AG09309 (cell line): ENCODE measurements at regions not wholly inside any gene's neighbourhood (a gene's known extent, or its start where the extent isn't known, plus 50 kb on each side); places are given as distances from the start of the nearest gene placed in this dataset.
"Not testable (repeated sequence)": the region's sequence is repeated elsewhere in the genome, so short reads cannot be mapped to it uniquely, and the experiment has no call there.

Source experiments
- DNase-seq: peaks from one replicate; pipeline ENCODE4 v3.0.0-alpha.2; 2010; ENCODE audit warnings: low read depth
- H3K4me3 ChIP-seq: 2 replicates; pipeline ENCODE4 v1.5.1; 2011; ENCODE audit warnings: mild to moderate bottlenecking, low read depth, low read length, moderate library complexity; ENCODE audit not compliant: control insufficient read depth
- TF ChIP-seq, protein P1 (sequence below): IDR thresholded peaks from 2 replicates; pipeline ENCODE4 v1.5.1; 2011; ENCODE audit warnings: mild to moderate bottlenecking, low read depth, low read length, inconsistent platforms; ENCODE audit not compliant: insufficient read depth, control insufficient read depth; ENCODE audit errors: missing control alignments

DNA sequence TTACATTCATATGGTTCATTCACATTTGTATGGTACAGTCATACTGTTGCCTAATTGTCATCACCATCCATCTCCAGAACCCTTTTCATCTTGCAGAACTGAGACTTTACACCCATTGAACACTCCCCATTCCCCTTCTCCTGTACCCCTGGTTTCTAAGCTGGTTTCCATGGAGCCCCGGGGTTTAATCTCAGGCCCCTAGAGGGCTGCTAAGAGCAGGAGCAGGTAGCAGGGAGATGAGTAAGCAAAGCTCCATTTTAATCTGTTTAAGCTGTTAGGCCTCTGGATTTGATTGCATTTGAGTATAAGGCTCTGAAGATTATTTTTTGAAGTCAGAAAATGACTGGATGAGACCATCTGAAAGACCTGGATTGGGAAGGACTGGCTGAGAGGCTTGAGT, 68.5 kb upstream of the RPL38 start:
- TF ChIP-seq, protein P1, sequence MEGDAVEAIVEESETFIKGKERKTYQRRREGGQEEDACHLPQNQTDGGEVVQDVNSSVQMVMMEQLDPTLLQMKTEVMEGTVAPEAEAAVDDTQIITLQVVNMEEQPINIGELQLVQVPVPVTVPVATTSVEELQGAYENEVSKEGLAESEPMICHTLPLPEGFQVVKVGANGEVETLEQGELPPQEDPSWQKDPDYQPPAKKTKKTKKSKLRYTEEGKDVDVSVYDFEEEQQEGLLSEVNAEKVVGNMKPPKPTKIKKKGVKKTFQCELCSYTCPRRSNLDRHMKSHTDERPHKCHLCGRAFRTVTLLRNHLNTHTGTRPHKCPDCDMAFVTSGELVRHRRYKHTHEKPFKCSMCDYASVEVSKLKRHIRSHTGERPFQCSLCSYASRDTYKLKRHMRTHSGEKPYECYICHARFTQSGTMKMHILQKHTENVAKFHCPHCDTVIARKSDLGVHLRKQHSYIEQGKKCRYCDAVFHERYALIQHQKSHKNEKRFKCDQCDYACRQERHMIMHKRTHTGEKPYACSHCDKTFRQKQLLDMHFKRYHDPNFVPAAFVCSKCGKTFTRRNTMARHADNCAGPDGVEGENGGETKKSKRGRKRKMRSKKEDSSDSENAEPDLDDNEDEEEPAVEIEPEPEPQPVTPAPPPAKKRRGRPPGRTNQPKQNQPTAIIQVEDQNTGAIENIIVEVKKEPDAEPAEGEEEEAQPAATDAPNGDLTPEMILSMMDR, result no peak
- no peak overlapping the region for H3K4me3 ChIP-seq
- DNase-seq, result no peak

DNA sequence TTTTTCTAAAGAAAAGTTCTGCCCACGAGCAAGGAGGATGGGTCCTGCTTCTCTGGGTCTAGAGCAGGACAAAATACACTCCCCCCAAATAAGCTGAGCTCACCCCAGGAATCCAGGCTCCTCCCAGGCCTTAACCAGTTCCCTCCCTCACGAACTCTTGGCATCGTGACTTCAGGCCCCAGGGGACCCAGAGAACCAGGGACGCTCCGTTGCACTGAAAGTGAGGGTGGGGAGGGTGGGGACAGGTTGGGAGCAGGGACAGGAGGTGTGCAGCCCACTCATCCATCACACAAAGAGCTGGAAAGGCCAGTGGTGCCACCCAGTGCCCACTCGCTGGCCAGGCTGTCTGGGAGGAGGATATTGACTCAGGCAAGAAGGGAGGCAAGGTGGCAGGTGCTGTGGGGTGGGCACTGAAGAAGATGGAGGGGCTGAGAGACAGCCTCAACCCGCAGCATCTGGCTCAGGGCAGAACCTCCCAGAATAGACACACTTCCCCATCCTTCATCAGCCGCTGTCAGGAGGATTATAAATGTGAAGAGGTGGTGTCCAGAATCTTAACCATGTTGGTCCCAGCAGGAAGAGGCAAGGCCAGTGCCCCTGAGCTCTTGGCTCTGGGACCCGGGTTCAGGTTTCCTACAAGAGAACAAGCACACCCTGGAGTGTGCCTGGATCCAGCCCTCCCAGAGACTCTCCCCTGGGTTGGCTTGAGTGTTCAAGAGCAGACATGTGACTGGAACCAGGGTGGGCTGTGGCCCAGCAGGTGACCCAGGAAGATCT, 67.9 kb upstream of the RPL38 start:
- TF ChIP-seq, protein P1, result no peak
- DNase-seq, result no peak
- H3K4me3 ChIP-seq, result no peak overlapping the region

DNA sequence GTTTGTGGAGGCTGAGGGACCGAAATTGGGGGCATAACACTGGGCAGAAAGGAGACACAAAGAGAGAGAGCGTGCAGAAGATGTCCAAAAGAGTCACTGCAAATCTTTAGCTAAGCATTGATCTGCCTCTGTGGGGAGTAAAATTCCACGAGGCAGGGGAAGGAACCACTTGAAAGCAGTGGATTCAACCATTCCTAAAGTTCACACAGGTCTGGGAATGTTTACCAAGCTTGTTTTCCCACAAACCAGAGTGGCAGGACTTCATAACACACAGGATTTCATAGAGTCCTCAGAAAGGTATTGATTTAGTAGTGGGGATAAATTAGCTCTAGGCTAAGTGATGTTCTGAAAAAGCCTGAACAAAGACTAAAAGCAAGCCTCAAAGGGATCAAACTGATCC, 66.1 kb upstream of the RPL38 start:
- DNase-seq, result no peak
- no peak overlapping the region for H3K4me3 ChIP-seq
- TF ChIP-seq, protein P1, result no peak

DNA sequence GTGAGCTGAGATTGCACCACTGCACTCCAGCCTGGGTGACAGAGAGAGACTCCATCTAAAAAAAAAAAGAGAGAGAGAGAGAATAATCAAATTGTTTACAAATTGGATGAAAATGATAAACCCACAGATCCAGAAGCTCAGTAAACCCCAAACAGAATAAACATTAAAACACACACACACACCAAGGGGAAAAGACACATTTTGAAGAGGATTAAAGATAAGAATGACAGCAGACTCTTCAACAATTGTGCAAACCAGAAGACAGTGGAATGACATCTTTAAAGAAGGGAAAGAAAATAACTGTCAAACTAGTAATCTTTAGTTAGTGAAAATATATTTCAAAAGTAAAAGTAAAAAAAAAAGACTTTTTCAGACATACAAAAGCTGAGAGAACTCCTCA, 64.4 kb upstream of the RPL38 start:
- DNase-seq, result no peak
- TF ChIP-seq, protein P1, result no peak
- no peak overlapping the region for H3K4me3 ChIP-seq

DNA sequence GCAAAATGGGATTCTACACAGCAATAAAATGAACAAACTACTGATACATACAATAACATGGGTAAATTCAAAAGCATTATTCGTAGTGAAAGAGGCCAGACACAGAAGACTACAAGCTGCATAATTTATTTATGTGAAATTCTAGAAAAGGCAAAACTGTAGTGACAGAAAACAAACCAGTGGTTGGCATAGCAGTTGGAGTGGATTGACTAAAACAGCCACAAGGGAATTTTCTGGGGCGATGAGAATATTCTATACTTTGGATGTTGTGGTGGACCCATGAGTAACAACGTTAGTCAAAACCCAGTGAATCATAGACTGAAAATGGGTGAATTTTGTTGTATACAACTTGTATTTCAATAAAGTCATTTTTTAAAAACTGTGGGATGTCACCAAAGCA, 63.2 kb upstream of the RPL38 start:
- no peak overlapping the region for H3K4me3 ChIP-seq
- TF ChIP-seq, protein P1, result no peak
- DNase-seq, result no peak

DNA sequence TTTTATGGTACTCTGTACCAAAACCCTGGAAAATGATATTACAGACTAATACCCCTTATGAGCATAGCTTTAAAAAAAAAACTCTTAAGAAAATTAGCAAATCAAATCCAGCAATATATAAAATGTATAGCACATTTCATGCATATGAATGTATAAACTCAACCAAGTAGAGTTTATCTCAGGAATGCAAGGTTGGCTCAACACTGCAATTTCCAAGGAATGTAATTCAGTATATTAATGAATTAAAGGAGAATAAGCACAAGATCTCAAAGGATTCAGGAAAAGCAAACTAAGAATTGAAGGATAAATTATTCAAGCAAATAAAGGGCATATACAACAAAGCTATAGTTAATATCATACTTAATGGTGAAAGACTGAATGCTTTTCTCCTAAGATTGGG, 61.9 kb upstream of the RPL38 start:
- no peak for DNase-seq
- TF ChIP-seq, protein P1, result no peak
- H3K4me3 ChIP-seq, result no peak overlapping the region

DNA sequence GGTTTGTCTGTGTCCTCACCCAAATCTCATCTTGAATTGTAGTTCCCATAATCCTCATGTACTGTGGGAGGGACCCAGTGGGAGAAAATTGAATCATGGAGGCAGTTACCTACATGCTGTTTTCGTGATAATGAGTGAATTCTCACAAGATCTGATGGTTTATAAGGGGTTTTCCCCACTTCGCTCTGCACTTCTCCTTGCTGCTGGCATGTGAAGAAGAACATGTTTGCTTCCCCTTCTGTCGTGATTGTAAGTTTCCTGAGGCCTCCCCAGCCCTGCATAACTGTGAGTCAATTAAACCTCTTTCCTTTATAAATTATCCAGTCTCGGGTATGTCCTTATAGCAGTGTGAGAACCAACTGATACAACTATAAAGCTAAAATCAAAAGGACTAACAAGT, 60.2 kb upstream of the RPL38 start:
- not testable (repeated sequence) for DNase-seq, H3K4me3 ChIP-seq
